ENCODE measurements at regions not wholly inside any gene's neighbourhood (a gene's known extent, or its start where the extent isn't known, plus 50 kb on each side); places are given as distances from the start of the nearest gene placed in this dataset.
"Not testable (repeated sequence)": the region's sequence is repeated elsewhere in the genome, so short reads cannot be mapped to it uniquely, and the experiment has no call there.

DNA sequence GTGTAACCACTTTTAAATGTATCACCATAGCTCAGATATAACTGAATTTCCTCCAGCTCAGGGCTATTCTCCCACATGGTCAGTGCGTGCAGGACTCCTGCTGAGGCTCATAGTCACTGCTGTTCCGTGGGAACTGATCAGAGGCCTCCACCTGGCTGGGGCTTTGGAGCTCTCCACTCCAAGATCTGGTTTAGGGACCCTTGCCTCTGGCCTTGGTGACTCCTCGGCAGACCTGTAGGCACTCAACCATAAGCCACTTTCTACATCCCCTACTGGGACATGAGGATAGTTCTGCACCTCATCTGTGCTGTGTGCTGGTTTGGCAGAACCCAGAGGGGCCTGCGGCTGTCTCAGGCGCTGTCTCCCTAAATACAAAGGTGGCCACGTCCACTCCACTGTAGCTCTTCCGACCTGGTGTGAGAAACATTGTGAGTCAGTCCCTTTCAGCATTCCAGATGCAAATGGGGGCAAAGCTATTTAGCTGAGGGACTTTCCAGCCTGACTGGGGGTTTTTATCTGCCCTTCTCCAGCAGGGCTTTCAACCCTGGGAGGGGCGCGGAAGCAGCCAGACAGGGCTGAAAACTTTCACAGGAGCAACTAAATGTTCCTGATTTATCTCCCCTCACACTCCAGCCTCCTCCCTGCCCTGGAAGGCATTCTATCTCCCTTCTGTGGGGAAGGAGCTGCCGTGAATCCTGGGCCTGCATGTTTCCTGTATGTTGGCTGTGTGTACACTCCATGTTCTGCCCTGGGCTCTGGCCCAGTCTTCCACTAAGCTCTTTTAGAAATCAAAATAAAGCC, 218.3 kb upstream of the DAAM1 start:
- no peak overlapping the region for H3K9ac ChIP-seq (ENCODE audit: low read length)
- H3K27ac ChIP-seq (ENCODE audit: low read depth, low read length), result peak overlapping the region; percentile 27

DNA sequence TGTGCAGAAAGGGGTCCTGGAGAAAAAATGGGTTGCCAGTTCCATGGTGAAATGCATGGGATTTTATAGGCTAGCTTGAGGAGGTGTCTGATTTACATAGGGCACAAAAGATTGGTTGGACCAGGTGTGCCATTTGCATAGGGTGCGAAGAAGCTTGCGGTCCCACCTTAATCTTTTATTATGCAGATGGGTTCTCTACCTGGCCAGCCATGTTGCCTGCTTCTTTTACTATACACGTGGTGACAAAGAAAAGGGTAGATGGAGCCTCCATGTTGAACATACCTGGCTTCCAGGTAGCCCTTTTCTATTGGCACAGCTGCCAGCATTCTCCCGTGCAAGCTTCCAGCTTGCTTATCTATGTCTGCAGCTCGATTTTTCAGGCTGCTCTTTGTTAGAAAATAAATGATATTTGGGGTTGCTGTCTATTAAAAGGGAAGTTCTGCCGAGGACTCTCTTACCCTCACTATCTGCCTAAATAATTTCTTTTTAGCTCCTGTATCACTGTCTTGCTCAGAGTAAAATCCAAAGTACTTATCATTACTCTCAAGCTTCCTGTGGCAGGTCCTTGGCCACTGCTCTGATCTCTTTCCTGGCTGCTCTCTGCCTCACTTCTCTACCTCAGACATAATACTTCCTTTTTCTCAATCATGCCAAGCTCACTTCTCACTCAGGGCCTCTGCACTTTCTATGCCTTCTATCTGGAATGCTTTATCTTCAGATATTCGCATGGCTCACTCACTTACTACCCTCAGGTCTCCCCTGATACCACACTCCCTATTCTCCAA, 216.0 kb upstream of the DAAM1 start:
- Histone ChIP-seq H3K36me3 (ENCODE audit: control insufficient read depth, insufficient read depth, low read length) (no peaks in the 10 kb centered on the region), H3K4me1 (ENCODE audit: control insufficient read depth, insufficient read depth, low read length) (peaks cover 10% of the 10 kb centered on the region), H3K4me3 (ENCODE audit: low read length) (no peak overlapping the region), H3K9ac (ENCODE audit: low read length) (no peak overlapping the region), H3K27me3 (ENCODE audit: control insufficient read depth, insufficient read depth, low read length) (no peaks in the 10 kb centered on the region), H3K27ac (ENCODE audit: low read depth, low read length) (no peak overlapping the region)

More for the DNA sequence above, 218.3 kb upstream of the DAAM1 start:
- Histone ChIP-seq H3K27me3 (ENCODE audit: control insufficient read depth, insufficient read depth, low read length) (no peaks in the 10 kb centered on the region), H3K4me3 (ENCODE audit: low read length) (no peak overlapping the region), H3K4me1 (ENCODE audit: control insufficient read depth, insufficient read depth, low read length) (peaks cover 10% of the 10 kb centered on the region), H3K36me3 (ENCODE audit: control insufficient read depth, insufficient read depth, low read length) (no peaks in the 10 kb centered on the region)

DNA sequence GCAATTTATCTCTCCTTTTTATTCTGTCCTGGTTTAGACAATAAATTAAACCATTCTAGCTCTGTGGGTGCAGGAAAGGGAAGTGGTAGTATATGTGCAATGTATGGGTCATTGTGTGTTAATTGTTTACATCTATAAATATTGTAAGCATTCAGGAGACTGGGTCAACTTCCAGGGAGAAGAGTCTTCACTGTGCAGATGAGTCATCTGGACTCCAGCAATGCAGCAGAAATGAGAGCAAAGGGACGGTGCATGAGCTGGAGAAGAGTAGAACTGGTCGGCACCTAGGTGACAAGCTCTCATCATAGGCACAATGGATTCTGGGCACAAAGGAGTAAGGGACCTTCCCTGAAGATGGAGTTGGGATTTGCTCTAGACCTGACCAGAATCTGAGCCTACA, 211.1 kb upstream of the DAAM1 start:
- H3K27ac ChIP-seq (ENCODE audit: low read depth, low read length), result no peak overlapping the region
- no peaks in the 10 kb centered on the region for H3K27me3 ChIP-seq (ENCODE audit: control insufficient read depth, insufficient read depth, low read length)
- H3K9ac ChIP-seq (ENCODE audit: low read length), result no peak overlapping the region
- H3K4me1 ChIP-seq (ENCODE audit: control insufficient read depth, insufficient read depth, low read length), result no peaks in the 10 kb centered on the region
- H3K4me3 ChIP-seq (ENCODE audit: low read length), result no peak overlapping the region
- H3K36me3 ChIP-seq (ENCODE audit: control insufficient read depth, insufficient read depth, low read length), result no peaks in the 10 kb centered on the region

DNA sequence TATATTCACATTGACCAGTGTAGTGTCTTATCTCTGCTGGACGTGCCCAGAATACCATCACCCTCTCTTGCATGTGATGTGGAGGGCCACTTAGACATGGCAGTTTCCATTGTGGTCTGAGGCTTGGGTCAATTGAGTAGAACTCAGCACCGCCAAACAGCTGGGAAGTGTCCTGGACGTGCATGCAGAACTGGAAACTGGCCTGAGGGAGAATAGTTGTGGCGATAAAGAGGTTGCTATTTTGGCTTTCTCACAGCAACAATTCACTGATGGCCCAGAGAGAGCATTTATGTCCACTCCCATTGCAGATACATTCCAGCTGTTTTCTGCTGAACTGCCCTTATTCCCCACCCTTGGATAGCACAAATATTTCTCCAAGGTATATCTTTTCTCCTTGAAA, 210.1 kb upstream of the DAAM1 start:
- H3K27ac ChIP-seq (ENCODE audit: low read depth, low read length), result no peak overlapping the region

DNA sequence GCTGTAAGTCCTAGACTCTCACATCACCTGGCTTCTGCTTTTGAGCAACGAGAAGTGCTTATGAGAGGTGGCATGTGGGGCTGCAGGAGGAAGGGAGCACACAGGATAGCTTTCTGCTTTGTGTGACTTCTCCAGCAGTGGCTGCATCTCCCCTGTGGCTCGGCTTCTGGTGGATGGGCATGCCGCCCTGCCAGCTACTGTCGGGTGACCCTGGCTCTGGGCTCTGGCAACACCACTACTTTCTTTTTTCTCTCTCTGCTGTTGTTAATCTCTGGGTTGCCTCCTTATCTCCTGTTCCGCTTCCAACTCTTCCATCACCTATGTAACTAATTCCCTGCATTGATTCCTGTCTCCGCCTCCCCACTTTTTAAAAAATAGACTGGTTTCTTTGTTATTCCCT, 209.1 kb upstream of the DAAM1 start:
- Histone ChIP-seq H3K27ac (ENCODE audit: low read depth, low read length) (no peak overlapping the region), H3K4me1 (ENCODE audit: control insufficient read depth, insufficient read depth, low read length) (no peaks in the 10 kb centered on the region), H3K36me3 (ENCODE audit: control insufficient read depth, insufficient read depth, low read length) (no peaks in the 10 kb centered on the region), H3K27me3 (ENCODE audit: control insufficient read depth, insufficient read depth, low read length) (no peaks in the 10 kb centered on the region), H3K9ac (ENCODE audit: low read length) (no peak overlapping the region), H3K4me3 (ENCODE audit: low read length) (no peak overlapping the region)

More for the DNA sequence above, 210.1 kb upstream of the DAAM1 start:
- no peak overlapping the region for H3K9ac ChIP-seq (ENCODE audit: low read length)
- no peaks in the 10 kb centered on the region for H3K36me3 ChIP-seq (ENCODE audit: control insufficient read depth, insufficient read depth, low read length)
- no peak overlapping the region for H3K4me3 ChIP-seq (ENCODE audit: low read length)
- no peaks in the 10 kb centered on the region for H3K27me3 ChIP-seq (ENCODE audit: control insufficient read depth, insufficient read depth, low read length)
- no peaks in the 10 kb centered on the region for H3K4me1 ChIP-seq (ENCODE audit: control insufficient read depth, insufficient read depth, low read length)

DNA sequence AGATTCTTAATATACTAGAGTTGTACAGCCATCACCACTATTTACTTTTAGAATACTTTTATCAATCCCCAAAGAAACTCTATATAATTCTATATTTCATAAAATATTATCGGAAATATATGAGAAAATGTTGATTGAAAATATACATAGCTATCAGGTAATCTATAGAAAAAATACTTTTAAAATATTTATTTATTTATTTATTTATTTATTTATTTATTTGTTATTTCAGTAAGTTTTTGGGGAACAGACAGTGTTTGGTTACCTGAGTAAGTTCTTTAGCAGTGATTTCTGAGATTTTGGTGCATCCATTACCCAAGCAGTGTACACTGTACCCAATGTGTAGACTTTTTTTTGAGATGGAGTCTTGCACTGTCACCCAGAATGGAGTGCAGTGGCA, 206.6 kb upstream of the DAAM1 start:
- Histone ChIP-seq H3K27ac (ENCODE audit: low read depth, low read length) (no peak overlapping the region), H3K9ac (ENCODE audit: low read length) (no peak overlapping the region), H3K4me1 (ENCODE audit: control insufficient read depth, insufficient read depth, low read length) (no peaks in the 10 kb centered on the region), H3K4me3 (ENCODE audit: low read length) (no peak overlapping the region), H3K36me3 (ENCODE audit: control insufficient read depth, insufficient read depth, low read length) (no peaks in the 10 kb centered on the region), H3K27me3 (ENCODE audit: control insufficient read depth, insufficient read depth, low read length) (no peaks in the 10 kb centered on the region)

DNA sequence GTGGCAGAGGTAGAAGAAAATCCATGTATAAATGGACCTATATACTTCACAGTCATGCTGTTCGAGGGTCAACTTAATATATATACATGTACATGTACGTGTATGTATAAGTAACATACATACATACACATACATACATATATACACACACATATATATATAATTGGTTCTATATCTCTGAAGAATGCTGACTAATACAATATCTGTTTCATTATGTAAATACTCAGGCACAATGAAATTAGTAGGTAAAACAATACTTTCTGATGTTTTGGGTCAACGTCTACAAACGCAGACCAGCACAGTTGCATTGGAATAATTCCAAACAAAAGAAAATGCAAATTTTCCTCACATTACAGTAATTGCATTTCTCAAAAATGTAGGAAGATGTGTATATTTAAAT, 202.7 kb upstream of the DAAM1 start:
- Histone ChIP-seq H3K36me3 (ENCODE audit: control insufficient read depth, insufficient read depth, low read length) (no peaks in the 10 kb centered on the region), H3K27ac (ENCODE audit: low read depth, low read length) (no peak overlapping the region), H3K4me3 (ENCODE audit: low read length) (no peak overlapping the region), H3K9ac (ENCODE audit: low read length) (no peak overlapping the region), H3K4me1 (ENCODE audit: control insufficient read depth, insufficient read depth, low read length) (no peaks in the 10 kb centered on the region), H3K27me3 (ENCODE audit: control insufficient read depth, insufficient read depth, low read length) (no peaks in the 10 kb centered on the region)

DNA sequence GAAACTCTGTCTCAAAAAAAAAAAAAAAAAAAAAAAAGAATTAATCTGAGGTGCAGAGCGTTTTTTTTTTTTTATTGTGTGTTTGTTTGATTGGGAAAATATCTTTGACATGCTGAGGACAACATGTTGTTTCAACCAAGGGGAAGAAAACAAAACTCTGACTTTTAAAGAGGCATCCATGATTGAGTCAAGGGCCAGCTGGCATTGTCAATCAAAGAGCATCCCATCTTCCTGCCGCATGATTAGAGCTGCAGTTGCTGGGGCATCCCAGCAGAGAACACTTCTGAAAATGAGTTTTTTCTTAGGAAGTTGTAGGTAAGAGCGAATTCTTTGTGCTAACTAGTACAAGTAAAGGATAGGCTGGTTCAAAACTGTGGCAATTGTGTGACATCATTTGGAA, 200.9 kb upstream of the DAAM1 start:
- no peak overlapping the region for H3K4me3 ChIP-seq (ENCODE audit: low read length)
- no peaks in the 10 kb centered on the region for H3K4me1 ChIP-seq (ENCODE audit: control insufficient read depth, insufficient read depth, low read length)
- no peaks in the 10 kb centered on the region for H3K36me3 ChIP-seq (ENCODE audit: control insufficient read depth, insufficient read depth, low read length)
- H3K27ac ChIP-seq (ENCODE audit: low read depth, low read length), result no peak overlapping the region
- H3K9ac ChIP-seq (ENCODE audit: low read length), result no peak overlapping the region
- H3K27me3 ChIP-seq (ENCODE audit: control insufficient read depth, insufficient read depth, low read length), result no peaks in the 10 kb centered on the region

DNA sequence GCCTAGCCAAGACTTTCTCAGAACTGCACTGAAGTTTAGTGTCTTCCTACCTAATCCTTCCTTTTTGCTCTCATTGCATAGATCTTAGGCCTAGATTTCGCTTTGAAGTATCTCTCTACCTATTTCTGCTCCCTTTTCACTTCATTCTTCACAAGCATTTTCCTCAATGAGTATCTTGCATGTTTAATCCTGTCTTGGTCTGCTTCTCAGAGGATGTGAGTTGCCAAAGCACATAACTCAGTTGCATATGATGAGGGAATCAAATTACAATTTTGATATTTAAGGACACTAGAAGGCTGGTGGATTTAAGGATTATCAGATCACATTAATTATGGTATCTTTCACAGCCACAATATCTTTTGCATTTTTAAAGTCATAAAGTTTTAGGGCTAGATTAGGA, 195.5 kb upstream of the DAAM1 start:
- Histone ChIP-seq H3K27me3 (ENCODE audit: control insufficient read depth, insufficient read depth, low read length) (no peaks in the 10 kb centered on the region), H3K9ac (ENCODE audit: low read length) (no peak overlapping the region), H3K4me1 (ENCODE audit: control insufficient read depth, insufficient read depth, low read length) (no peaks in the 10 kb centered on the region), H3K36me3 (ENCODE audit: control insufficient read depth, insufficient read depth, low read length) (no peaks in the 10 kb centered on the region), H3K27ac (ENCODE audit: low read depth, low read length) (no peak overlapping the region), H3K4me3 (ENCODE audit: low read length) (no peak overlapping the region)

DNA sequence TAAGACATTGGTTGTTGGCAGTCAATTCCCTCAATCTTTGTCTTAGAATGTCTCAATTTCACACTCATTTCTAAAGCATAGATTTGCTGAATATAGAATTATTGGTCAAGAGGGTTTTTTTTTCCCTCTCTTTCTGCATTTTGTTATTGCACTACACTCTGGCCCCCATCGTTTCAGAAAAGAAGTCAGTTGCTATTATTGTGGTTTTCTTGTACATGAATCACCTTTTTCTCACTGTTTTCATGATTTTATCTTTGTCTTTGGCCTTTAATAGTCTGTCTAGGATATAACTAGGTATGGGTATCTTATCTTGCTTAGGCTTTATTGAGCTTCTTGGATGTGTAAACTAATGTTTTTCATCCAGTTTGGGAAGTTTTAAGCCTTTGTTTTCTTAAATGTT, 194.3 kb upstream of the DAAM1 start:
- H3K27me3 ChIP-seq (ENCODE audit: control insufficient read depth, insufficient read depth, low read length), result no peaks in the 10 kb centered on the region
- no peak overlapping the region for H3K9ac ChIP-seq (ENCODE audit: low read length)
- no peak overlapping the region for H3K4me3 ChIP-seq (ENCODE audit: low read length)

DNA sequence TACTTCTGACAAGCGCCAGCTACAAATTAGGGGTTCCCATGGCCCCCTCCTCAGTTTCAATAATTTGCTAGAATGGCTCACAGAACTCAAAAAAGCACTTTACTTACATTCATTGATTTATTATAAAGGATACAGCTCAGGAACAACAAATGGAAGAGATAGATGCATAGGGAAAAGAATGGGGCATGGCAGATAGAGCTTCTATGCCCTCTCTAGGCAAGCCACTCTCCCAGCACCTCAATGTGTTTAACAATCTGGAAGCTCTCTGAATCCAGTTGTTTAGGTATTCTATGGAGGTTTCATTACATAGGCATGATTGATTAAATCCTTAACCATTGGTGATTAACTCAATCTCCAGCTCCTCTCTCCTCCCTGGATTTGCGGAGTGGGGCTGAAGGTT, 184.5 kb upstream of the DAAM1 start:
- Histone ChIP-seq H3K27me3 (ENCODE audit: control insufficient read depth, insufficient read depth, low read length) (no peaks in the 10 kb centered on the region), H3K9ac (ENCODE audit: low read length) (no peak overlapping the region), H3K4me1 (ENCODE audit: control insufficient read depth, insufficient read depth, low read length) (no peaks in the 10 kb centered on the region), H3K27ac (ENCODE audit: low read depth, low read length) (no peak overlapping the region), H3K4me3 (ENCODE audit: low read length) (no peak overlapping the region), H3K36me3 (ENCODE audit: control insufficient read depth, insufficient read depth, low read length) (no peaks in the 10 kb centered on the region)

More for the DNA sequence above, 194.3 kb upstream of the DAAM1 start:
- Histone ChIP-seq H3K27ac (ENCODE audit: low read depth, low read length) (no peak overlapping the region), H3K36me3 (ENCODE audit: control insufficient read depth, insufficient read depth, low read length) (no peaks in the 10 kb centered on the region), H3K4me1 (ENCODE audit: control insufficient read depth, insufficient read depth, low read length) (no peaks in the 10 kb centered on the region)

DNA sequence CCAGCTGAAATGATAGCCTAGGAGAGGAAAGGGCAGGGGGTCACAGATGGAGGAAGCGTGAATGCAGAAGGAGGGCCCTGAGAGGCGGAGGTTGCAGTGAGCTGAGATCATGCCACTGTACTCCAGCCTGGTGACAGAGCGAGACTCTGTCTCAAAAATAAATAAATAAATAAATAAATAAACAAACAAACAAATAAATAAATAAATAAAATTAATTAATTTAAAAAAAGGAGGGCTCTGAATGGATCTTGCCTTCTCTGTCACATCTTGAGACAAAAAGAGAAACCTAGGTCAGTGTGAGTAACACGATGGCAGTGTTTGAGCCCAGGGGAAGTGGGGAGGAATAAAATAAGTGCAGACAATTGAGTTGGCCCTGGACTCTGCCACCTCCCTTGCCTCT, 182.3 kb upstream of the DAAM1 start:
- not testable (repeated sequence) for H3K4me1 ChIP-seq (ENCODE audit: control insufficient read depth, insufficient read depth, low read length); H3K27me3 ChIP-seq (ENCODE audit: control insufficient read depth, insufficient read depth, low read length); H3K36me3 ChIP-seq (ENCODE audit: control insufficient read depth, insufficient read depth, low read length); H3K9ac ChIP-seq (ENCODE audit: low read length); H3K27ac ChIP-seq (ENCODE audit: low read depth, low read length); H3K4me3 ChIP-seq (ENCODE audit: low read length)

DNA sequence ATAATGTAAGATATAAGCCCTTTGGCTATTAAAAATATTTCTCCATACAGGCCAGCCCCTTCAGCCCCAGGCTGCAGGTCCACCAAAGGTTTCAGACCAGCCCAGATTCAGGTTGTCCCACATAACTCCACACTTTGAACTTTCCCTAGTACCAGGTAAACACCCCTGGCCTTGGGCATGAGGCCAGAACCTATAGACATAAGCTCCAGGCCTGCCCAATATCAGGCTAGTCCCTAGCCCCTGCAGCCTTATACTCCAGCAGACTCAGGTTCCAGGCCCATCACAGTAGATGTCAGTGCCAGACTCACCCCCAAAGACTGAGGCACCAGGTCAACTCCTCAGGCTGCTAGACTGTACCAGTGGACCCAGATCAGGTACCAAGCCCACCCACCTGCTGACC, 178.5 kb upstream of the DAAM1 start:
- Histone ChIP-seq H3K36me3 (ENCODE audit: control insufficient read depth, insufficient read depth, low read length) (no peaks in the 10 kb centered on the region), H3K27ac (ENCODE audit: low read depth, low read length) (no peak overlapping the region), H3K4me1 (ENCODE audit: control insufficient read depth, insufficient read depth, low read length) (no peaks in the 10 kb centered on the region), H3K4me3 (ENCODE audit: low read length) (no peak overlapping the region), H3K27me3 (ENCODE audit: control insufficient read depth, insufficient read depth, low read length) (no peaks in the 10 kb centered on the region), H3K9ac (ENCODE audit: low read length) (no peak overlapping the region)
